ENCODE measurements at regions not wholly inside any gene's neighbourhood (a gene's known extent, or its start where the extent isn't known, plus 50 kb on each side); places are given as distances from the start of the nearest gene placed in this dataset.

GRCh38 chr4:11484531-11484930, 55.8 kb upstream of the HS3ST1 start:
- TF ChIP-seq CTCF (IDR thresholded peaks at IDR 0.05): no peak
- TF ChIP-seq POLR2A (IDR thresholded peaks at IDR 0.05): no peak
